Stomach (tissue), 4 donors: ENCODE measurements at regions not wholly inside any gene's neighbourhood (a gene's known extent, or its start where the extent isn't known, plus 50 kb on each side); places are given as distances from the start of the nearest gene placed in this dataset.

Experiments
- CTCF ChIP-seq, 7 experiments: fragments of 450-650 bp in 4 of 7; fragments of 200-600 bp in 3 of 7; sonication (generic) in 3 of 7; IDR thresholded peaks; one replicate each; pipeline ENCODE4 v1.5.1; 2016 to 2019; ENCODE audit warnings: antibody characterized with exemption in 7 of 7, control low read depth in 2 of 7, mild to moderate bottlenecking in 1 of 7
- EP300 ChIP-seq: sonication (generic); formaldehyde crosslinking; IDR thresholded peaks from one replicate; pipeline ENCODE4 v1.6.1; 2017; ENCODE audit warnings: antibody characterized with exemption
- POLR2A ChIP-seq, 4 donors: fragments of 450-650 bp; IDR thresholded peaks; one replicate each; pipeline ENCODE4 v1.6.1; 2016; ENCODE audit warnings: antibody characterized with exemption in 4 of 4, control low read depth in 2 of 4, mild to moderate bottlenecking in 1 of 4, moderate library complexity in 1 of 4
- POLR2AphosphoS5 ChIP-seq, 3 donors: sonication (generic); formaldehyde crosslinking; IDR thresholded peaks; one replicate each; pipeline ENCODE4 v1.6.1; 2016; ENCODE audit warnings: antibody characterized with exemption in 3 of 3

DNA sequence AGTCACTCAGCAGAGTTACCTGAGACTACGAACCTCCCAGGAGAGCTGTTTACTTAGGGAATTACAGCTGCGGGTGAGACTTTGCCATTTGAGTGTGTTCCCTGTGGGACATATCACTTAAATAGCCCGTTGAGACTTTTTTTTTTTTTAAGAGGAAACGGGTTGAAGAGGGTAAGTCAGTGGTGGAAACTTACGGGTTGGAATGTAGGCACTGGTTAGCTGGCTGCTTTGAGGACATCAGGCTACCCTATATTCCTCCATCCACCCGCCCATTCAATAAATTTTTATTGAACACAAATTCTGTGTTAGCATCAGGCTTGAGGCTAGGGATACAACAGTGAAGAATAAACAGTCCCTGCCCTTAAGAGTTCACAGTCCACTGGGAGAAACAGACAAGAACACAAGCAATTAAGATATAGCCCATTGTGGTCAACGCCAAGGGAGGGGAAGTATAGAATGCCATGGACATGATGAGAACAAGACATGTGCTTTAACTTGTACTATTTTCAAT, 88.1 kb upstream of the CPSF6 start:
- no peak for TF ChIP-seq CTCF (IDR thresholded peaks at IDR 0.05)
- no peak for TF ChIP-seq POLR2A (IDR thresholded peaks at IDR 0.05)
- TF ChIP-seq POLR2AphosphoS5 (IDR thresholded peaks at IDR 0.05) = no peak
- no peak for TF ChIP-seq EP300
